ENCODE measurements at regions not wholly inside any gene's neighbourhood (a gene's known extent, or its start where the extent isn't known, plus 50 kb on each side); places are given as distances from the start of the nearest gene placed in this dataset.

DNA sequence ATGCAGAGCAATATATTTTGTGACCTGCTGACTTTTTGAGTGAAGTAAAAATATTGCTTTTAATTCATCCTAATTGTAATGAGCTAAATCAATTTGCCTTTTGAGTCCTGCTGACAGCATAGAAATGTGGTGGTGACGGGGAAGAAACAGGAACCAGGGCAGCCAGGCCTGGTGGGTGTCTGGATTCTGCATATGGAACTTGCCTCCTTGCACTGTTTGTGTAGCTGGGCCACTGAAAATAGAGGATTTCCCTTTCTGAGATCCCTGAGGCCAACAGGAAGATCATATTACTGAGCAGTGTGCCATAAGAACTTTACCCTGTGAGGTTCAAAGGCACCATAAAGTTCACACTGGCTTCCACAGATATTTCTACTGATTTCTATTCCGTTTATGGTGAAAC lies 488.4 kb upstream of the AKR1E2 start:
- Histone ChIP-seq H3K4me3 (ENCODE audit: low read depth in 1 of 3, low read length in 3 of 3) (no peak overlapping the region), H3K27me3 (ENCODE audit: control insufficient read depth in 4 of 4, insufficient read depth in 4 of 4, low read length in 3 of 4) (no peaks in the 10 kb centered on the region), H3K9me3 (ENCODE audit: control insufficient read depth in 4 of 4, low read length in 3 of 4) (peaks cover 0 to 8% (median 4%) of the 10 kb centered on the region in 4 donors), H3K4me1 (ENCODE audit: control insufficient read depth in 4 of 4, insufficient read depth in 4 of 4, low read length in 3 of 4) (no peaks in the 10 kb centered on the region), H3K27ac (ENCODE audit: low read depth in 1 of 2, low read length in 2 of 2) (no peak overlapping the region), H3K9ac (ENCODE audit: low read depth in 1 of 2, low read length in 2 of 2) (no peak overlapping the region), H3K36me3 (ENCODE audit: control insufficient read depth in 4 of 4, insufficient read depth in 3 of 4, low read depth in 1 of 4, low read length in 3 of 4) (no peaks in the 10 kb centered on the region)
- TF ChIP-seq FOXA1 (IDR thresholded peaks at IDR 0.05) (no peak), EGR1 (IDR thresholded peaks at IDR 0.05; ENCODE audit: low read depth in 2 of 2) (no peak), FOXA2 (IDR thresholded peaks at IDR 0.05) (no peak), JUND (IDR thresholded peaks at IDR 0.05) (no peak), NR2F2 (IDR thresholded peaks at IDR 0.05) (no peak), SP1 (IDR thresholded peaks at IDR 0.05) (no peak), YY1 (IDR thresholded peaks at IDR 0.05) (no peak), RXRA (IDR thresholded peaks at IDR 0.05) (no peak), RAD21 (IDR thresholded peaks at IDR 0.05) (no peak)
- TF ChIP-seq, protein P1, sequence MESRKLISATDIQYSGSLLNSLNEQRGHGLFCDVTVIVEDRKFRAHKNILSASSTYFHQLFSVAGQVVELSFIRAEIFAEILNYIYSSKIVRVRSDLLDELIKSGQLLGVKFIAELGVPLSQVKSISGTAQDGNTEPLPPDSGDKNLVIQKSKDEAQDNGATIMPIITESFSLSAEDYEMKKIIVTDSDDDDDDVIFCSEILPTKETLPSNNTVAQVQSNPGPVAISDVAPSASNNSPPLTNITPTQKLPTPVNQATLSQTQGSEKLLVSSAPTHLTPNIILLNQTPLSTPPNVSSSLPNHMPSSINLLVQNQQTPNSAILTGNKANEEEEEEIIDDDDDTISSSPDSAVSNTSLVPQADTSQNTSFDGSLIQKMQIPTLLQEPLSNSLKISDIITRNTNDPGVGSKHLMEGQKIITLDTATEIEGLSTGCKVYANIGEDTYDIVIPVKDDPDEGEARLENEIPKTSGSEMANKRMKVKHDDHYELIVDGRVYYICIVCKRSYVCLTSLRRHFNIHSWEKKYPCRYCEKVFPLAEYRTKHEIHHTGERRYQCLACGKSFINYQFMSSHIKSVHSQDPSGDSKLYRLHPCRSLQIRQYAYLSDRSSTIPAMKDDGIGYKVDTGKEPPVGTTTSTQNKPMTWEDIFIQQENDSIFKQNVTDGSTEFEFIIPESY (IDR thresholded peaks at IDR 0.05) = no peak
- TF ChIP-seq, protein P2, sequence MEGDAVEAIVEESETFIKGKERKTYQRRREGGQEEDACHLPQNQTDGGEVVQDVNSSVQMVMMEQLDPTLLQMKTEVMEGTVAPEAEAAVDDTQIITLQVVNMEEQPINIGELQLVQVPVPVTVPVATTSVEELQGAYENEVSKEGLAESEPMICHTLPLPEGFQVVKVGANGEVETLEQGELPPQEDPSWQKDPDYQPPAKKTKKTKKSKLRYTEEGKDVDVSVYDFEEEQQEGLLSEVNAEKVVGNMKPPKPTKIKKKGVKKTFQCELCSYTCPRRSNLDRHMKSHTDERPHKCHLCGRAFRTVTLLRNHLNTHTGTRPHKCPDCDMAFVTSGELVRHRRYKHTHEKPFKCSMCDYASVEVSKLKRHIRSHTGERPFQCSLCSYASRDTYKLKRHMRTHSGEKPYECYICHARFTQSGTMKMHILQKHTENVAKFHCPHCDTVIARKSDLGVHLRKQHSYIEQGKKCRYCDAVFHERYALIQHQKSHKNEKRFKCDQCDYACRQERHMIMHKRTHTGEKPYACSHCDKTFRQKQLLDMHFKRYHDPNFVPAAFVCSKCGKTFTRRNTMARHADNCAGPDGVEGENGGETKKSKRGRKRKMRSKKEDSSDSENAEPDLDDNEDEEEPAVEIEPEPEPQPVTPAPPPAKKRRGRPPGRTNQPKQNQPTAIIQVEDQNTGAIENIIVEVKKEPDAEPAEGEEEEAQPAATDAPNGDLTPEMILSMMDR (IDR thresholded peaks at IDR 0.05; ENCODE audit: low read depth, low read length, missing input control) = no peak
- TF ChIP-seq, protein P3, sequence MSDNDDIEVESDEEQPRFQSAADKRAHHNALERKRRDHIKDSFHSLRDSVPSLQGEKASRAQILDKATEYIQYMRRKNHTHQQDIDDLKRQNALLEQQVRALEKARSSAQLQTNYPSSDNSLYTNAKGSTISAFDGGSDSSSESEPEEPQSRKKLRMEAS (IDR thresholded peaks at IDR 0.05) = no peak
- WGBS = 62% methylated on average over 2 of the region's 2 CpGs
- no peak for DNase-seq (ENCODE audit: low spot score)

DNA sequence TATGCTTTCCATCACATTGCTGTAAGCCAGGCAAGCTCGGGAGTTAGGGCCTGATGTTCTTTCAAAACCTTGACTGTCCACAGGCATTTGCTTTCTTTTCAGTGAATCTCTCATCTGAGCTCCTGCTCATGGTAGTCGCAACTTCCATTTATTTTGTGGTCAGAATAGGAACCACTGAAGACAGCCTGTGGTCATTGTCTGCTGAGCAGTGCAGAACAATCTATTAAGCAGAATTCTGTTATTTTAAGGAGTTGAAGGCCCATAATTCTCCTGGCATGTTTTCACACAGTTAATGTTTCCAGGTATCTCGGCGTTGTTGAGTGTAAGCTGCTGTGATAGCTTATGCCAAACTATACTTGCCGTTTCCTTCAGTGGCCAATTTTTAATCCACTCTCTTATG lies 491.1 kb upstream of the AKR1E2 start:
- Histone ChIP-seq H3K9ac (ENCODE audit: low read depth in 1 of 2, low read length in 2 of 2) (no peak overlapping the region), H3K36me3 (ENCODE audit: control insufficient read depth in 4 of 4, insufficient read depth in 3 of 4, low read depth in 1 of 4, low read length in 3 of 4) (no peaks in the 10 kb centered on the region), H3K27ac (ENCODE audit: low read depth in 1 of 2, low read length in 2 of 2) (no peak overlapping the region), H3K4me1 (ENCODE audit: control insufficient read depth in 4 of 4, insufficient read depth in 4 of 4, low read length in 3 of 4) (no peaks in the 10 kb centered on the region), H3K27me3 (ENCODE audit: control insufficient read depth in 4 of 4, insufficient read depth in 4 of 4, low read length in 3 of 4) (no peaks in the 10 kb centered on the region), H3K4me3 (ENCODE audit: low read depth in 1 of 3, low read length in 3 of 3) (no peak overlapping the region), H3K9me3 (ENCODE audit: control insufficient read depth in 4 of 4, low read length in 3 of 4) (peaks cover 0 to 10% (median 4%) of the 10 kb centered on the region in 4 donors)
- DNase-seq (ENCODE audit: low spot score) = no peak
- 88% methylated on average over 5 of the region's 5 CpGs for WGBS
- TF ChIP-seq YY1 (IDR thresholded peaks at IDR 0.05) (no peak), HNF4A (conservative IDR thresholded peaks at IDR 0.05) (no peak), JUND (IDR thresholded peaks at IDR 0.05) (no peak), GABPA (IDR thresholded peaks at IDR 0.05 in 1 of 2, conservative IDR thresholded peaks at IDR 0.05 in 1 of 2) (no peak), SP1 (IDR thresholded peaks at IDR 0.05) (no peak), RXRA (IDR thresholded peaks at IDR 0.05) (no peak), EGR1 (IDR thresholded peaks at IDR 0.05; ENCODE audit: low read depth in 2 of 2) (no peak), NR2F2 (IDR thresholded peaks at IDR 0.05) (no peak), FOXA2 (IDR thresholded peaks at IDR 0.05) (no peak), TAF1 (conservative IDR thresholded peaks at IDR 0.05) (no peak), HNF4G (IDR thresholded peaks at IDR 0.05) (no peak), RAD21 (IDR thresholded peaks at IDR 0.05) (no peak), FOXA1 (IDR thresholded peaks at IDR 0.05) (no peak)
- TF ChIP-seq, protein P4, sequence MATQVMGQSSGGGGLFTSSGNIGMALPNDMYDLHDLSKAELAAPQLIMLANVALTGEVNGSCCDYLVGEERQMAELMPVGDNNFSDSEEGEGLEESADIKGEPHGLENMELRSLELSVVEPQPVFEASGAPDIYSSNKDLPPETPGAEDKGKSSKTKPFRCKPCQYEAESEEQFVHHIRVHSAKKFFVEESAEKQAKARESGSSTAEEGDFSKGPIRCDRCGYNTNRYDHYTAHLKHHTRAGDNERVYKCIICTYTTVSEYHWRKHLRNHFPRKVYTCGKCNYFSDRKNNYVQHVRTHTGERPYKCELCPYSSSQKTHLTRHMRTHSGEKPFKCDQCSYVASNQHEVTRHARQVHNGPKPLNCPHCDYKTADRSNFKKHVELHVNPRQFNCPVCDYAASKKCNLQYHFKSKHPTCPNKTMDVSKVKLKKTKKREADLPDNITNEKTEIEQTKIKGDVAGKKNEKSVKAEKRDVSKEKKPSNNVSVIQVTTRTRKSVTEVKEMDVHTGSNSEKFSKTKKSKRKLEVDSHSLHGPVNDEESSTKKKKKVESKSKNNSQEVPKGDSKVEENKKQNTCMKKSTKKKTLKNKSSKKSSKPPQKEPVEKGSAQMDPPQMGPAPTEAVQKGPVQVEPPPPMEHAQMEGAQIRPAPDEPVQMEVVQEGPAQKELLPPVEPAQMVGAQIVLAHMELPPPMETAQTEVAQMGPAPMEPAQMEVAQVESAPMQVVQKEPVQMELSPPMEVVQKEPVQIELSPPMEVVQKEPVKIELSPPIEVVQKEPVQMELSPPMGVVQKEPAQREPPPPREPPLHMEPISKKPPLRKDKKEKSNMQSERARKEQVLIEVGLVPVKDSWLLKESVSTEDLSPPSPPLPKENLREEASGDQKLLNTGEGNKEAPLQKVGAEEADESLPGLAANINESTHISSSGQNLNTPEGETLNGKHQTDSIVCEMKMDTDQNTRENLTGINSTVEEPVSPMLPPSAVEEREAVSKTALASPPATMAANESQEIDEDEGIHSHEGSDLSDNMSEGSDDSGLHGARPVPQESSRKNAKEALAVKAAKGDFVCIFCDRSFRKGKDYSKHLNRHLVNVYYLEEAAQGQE (IDR thresholded peaks at IDR 0.05) = no peak
- TF ChIP-seq, protein P2 (IDR thresholded peaks at IDR 0.05; ENCODE audit: low read depth, low read length, missing input control) = no peak
- TF ChIP-seq, protein P1 (IDR thresholded peaks at IDR 0.05) = no peak
- TF ChIP-seq, protein P5, sequence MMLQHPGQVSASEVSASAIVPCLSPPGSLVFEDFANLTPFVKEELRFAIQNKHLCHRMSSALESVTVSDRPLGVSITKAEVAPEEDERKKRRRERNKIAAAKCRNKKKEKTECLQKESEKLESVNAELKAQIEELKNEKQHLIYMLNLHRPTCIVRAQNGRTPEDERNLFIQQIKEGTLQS (IDR thresholded peaks at IDR 0.05) = no peak
- TF ChIP-seq, protein P3 (IDR thresholded peaks at IDR 0.05) = no peak

Measured in liver (tissue), 8 donors.